BLaER1 treated with 17β-estradiol and CSF1 and Interleukin-3, amounts not matched to agents 10 nM and 100 nM (cell line): ENCODE measurements at regions not wholly inside any gene's neighbourhood (a gene's known extent, or its start where the extent isn't known, plus 50 kb on each side); places are given as distances from the start of the nearest gene placed in this dataset.
A peak's percentile ranks its signal among the peaks of the same experiment; 100 is the strongest.

Source experiments
- H3K27ac ChIP-seq, 11 experiments: shearing (Covaris generic); formaldehyde crosslinking; 2 replicates each; pipeline ENCODE4 v1.8.1; 2022
- H3K27me3 ChIP-seq, 11 experiments: shearing (Covaris generic); formaldehyde crosslinking; 2 replicates each; pipeline ENCODE4 v1.8.1; 2022
- H3K36me3 ChIP-seq, 11 experiments: shearing (Covaris generic); formaldehyde crosslinking; 2 replicates each; pipeline ENCODE4 v1.8.1; 2022
- H3K4me1 ChIP-seq, 10 experiments: shearing (Covaris generic); formaldehyde crosslinking; 2 replicates each; pipeline ENCODE4 v1.8.1; 2022
- H3K4me2 ChIP-seq, 11 experiments: shearing (Covaris generic); formaldehyde crosslinking; 2 replicates each; pipeline ENCODE4 v1.8.1; 2022
- H3K4me3 ChIP-seq, 10 experiments: shearing (Covaris generic); formaldehyde crosslinking; 2 replicates each; pipeline ENCODE4 v1.8.1; 2022
- H3K9ac ChIP-seq, 11 experiments: shearing (Covaris generic); formaldehyde crosslinking; 2 replicates each; pipeline ENCODE4 v1.8.1; 2022
- H3K9me3 ChIP-seq, 11 experiments: shearing (Covaris generic); formaldehyde crosslinking; replicated peaks in 1 of 11; 2 replicates each; pipeline ENCODE4 v1.8.1; 2022
- H4K20me1 ChIP-seq, 11 experiments: shearing (Covaris generic); formaldehyde crosslinking; 2 replicates each; pipeline ENCODE4 v1.8.1; 2022
- Cebpa-rat ChIP-seq, 11 experiments: shearing (Covaris generic); IDR thresholded peaks; 2 replicates each; pipeline ENCODE4 v1.8.1; 2022

DNA sequence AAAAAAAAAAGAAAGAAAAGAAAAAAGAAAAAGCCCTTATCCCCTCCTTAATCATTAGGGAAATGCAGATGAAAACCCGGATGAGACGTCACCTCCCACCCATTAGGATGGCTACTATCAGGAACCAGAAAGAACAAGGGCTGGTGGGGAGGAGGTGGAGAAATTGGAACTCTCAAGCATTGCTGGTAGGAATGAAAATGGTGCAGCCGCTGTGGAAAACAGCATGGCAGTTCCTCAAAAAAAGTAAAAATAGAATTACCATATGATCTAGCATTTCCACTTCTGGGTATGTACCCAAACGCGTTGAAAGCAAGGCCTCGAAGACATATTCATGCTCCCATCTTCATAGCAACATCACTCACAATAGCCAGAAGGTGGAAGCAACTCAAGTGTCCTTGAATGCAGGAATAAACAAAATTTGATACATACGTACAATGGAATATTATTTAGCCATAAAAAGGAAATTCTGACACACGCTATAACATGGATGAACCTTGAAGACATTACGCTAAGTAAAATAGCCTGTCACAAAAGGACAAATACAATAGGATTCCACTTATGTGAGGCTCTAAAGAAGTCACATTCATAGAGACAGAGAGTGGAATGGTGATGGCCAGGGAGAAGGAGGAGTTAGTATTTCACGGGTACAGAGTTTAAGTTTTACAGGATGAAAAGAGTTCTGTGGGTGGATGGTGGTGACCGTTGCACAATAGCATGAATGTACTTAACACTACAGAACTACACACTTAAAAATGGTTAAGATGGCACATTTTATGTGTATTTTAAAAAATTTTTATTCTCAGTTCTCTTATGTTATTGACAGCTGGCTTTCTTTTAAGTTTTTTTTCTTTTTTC, 166.8 kb upstream of the IER5L start:
- peak in 1 of 11 experiments; percentile 11; a peak in 1 of 22 replicates for TF ChIP-seq Cebpa-rat (IDR thresholded peaks at IDR 0.05)
- H3K27me3 ChIP-seq = no peaks in the 10 kb centered on the region
- peaks cover 24 to 100% (median 75%) of the 10 kb centered on the region in 10 experiments for H3K4me1 ChIP-seq

DNA sequence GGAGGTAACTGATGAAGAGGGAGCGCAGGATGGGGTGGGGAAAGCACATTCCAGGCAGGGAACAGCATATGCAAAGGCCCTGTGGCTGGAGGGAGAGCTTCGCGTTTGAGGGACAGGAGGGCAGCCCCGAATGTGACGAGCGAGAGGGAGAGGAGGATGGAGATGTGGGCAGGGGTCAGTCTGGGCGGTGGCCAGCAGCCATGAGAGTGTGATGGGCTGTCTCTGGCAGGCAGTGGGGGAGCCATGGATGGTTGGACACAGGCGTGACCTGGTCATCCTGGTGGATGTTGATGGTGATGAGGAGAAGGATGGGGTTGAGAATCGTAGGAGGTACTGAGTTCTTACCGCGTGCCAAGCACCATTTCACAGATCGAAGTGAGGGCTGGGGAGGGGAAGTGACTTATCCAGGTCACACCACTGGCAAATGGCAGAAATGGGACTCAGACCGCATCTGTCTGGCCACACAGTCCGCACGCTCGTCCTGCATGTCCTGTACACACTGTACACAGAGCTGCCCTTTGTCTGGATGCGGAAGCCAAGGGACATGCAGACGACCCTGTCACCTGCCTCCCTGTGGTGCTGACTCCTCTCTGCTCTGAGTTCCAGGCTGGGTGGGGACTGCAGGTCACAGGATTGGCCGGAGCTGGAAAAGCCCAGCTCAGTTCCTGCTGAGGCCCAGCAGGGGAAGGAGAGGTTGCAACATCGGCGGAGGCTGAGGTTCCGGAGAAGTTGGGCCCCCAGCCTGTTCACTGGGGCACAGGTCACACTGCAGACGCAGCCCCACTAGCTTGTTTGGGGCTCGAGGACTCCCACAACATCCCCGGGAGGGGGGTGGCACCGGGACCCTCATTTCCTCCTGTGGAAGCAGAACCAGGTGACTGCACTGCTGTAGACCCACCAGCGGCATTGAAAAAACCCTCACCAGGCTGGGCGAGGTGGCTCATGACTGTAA, 165.6 kb upstream of the IER5L start:
- no peaks in the 10 kb centered on the region for H3K27me3 ChIP-seq
- peak overlapping the region in 5 of 11 experiments; percentile 20 to 87 (median 67); a peak in 7 of 22 replicates for H3K27ac ChIP-seq
- H3K4me3 ChIP-seq = 0 out of 20 replicates have a peak overlapping the region, but pooled peaks of 1 of the 10 experiments have one; percentile 0
- peaks cover 0 to 4% (median 0%) of the 10 kb centered on the region in 11 experiments; a peak in 2 of 22 replicates for H3K36me3 ChIP-seq
- H3K9me3 ChIP-seq = no peaks in the 10 kb centered on the region
- peak overlapping the region in 4 of 11 experiments; percentile 10 to 80 (median 49); a peak in 5 of 22 replicates for H3K9ac ChIP-seq
- peak overlapping the region in 7 of 11 experiments; percentile 10 to 98 (median 79); a peak in 12 of 22 replicates for H3K4me2 ChIP-seq
- no peaks in the 10 kb centered on the region for H4K20me1 ChIP-seq
- peak in 2 of 11 experiments; percentile 40 to 56; a peak in 1 of 22 replicates for TF ChIP-seq Cebpa-rat (IDR thresholded peaks at IDR 0.05)
- peaks cover 24 to 100% (median 74%) of the 10 kb centered on the region in 10 experiments for H3K4me1 ChIP-seq

More for the DNA sequence above, 166.8 kb upstream of the IER5L start:
- Histone ChIP-seq H3K9ac (peak overlapping the region in 3 of 11 experiments; percentile 32 to 80 (median 66); a peak in 5 of 22 replicates), H3K9me3 (no peaks in the 10 kb centered on the region), H3K4me2 (peak overlapping the region in 6 of 11 experiments; percentile 44 to 98 (median 86); a peak in 12 of 22 replicates), H3K4me3 (no peak overlapping the region), H3K36me3 (peaks cover 0 to 4% (median 0%) of the 10 kb centered on the region in 11 experiments; a peak in 2 of 22 replicates), H3K27ac (peak overlapping the region in 4 of 11 experiments; percentile 39 to 87 (median 74); a peak in 7 of 22 replicates), H4K20me1 (no peaks in the 10 kb centered on the region)

DNA sequence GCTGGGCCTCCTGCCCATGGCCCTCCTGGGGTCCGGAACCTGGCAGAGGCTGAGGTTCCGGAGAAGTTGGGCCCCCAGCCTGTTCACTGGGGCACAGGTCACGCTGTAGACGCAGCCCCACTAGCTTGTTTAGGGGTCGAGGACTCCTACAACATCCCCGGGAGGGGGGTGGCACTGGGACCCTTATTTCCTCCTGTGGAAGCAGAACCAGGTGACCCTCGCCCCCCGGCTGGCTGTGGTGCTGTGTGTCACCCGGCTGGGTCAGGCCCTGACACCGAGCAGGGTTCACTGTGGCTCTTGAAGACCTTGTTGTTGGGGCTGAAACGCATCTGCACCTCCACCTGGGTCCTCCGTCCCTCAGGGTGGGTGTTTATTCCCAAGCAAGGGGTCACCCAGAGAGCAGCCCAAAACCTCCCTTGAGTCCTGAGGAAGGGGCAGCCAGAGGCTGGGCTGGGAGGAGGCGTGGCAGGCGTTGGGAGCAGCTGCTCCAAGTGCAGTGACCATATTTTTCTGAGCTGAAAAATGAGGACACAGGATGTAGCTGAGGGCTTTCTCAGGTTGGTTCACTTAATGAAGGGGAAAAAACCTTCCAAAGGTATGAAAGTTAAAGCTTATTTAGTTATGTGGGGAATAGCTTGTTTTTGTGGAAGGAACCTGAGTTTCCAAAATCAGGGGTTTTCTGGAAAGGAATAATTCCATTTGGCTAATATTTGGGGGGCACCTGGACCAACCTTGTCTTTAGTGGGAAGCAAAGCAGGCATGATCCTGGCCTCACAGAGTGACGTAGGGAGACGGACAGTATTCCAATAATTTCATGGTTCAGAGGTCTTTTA, 164.7 kb upstream of the IER5L start:
- H3K4me2 ChIP-seq = peak overlapping the region in 4 of 11 experiments; percentile 79 to 98 (median 94); a peak in 9 of 22 replicates
- no peaks in the 10 kb centered on the region for H3K27me3 ChIP-seq
- H3K9me3 ChIP-seq = no peaks in the 10 kb centered on the region
- TF ChIP-seq Cebpa-rat (IDR thresholded peaks at IDR 0.05) = no peak
- peak overlapping the region in 3 of 11 experiments; percentile 67 to 87 (median 82); a peak in 6 of 22 replicates for H3K27ac ChIP-seq
- H3K4me3 ChIP-seq = no peak overlapping the region
- H3K36me3 ChIP-seq = peaks cover 0 to 4% (median 0%) of the 10 kb centered on the region in 11 experiments; a peak in 2 of 22 replicates
- H3K9ac ChIP-seq = peak overlapping the region in 2 of 11 experiments; percentile 33 to 80; a peak in 2 of 22 replicates
- H4K20me1 ChIP-seq = no peaks in the 10 kb centered on the region
- H3K4me1 ChIP-seq = peaks cover 26 to 100% (median 70%) of the 10 kb centered on the region in 10 experiments

DNA sequence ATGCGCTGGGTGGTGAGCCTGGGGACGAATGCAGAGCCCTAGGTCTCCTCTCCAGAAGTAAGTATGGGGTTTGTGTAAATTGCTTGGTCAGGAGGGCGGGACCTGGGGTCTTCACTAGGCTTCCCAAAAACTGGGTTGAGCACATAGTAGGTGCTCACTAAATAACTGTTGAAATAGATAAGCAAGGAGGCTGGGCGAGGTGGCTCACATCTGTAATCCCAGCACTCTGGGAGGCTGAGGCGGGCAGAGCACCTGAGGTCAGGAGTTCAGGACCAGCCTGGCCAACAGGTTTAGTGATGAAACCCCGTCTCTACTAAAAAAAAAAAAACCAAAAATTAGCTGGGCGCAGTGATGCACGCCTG, 163.9 kb upstream of the IER5L start:
- H3K27ac ChIP-seq = peak overlapping the region in 1 of 11 experiments; percentile 59; a peak in 1 of 22 replicates

DNA sequence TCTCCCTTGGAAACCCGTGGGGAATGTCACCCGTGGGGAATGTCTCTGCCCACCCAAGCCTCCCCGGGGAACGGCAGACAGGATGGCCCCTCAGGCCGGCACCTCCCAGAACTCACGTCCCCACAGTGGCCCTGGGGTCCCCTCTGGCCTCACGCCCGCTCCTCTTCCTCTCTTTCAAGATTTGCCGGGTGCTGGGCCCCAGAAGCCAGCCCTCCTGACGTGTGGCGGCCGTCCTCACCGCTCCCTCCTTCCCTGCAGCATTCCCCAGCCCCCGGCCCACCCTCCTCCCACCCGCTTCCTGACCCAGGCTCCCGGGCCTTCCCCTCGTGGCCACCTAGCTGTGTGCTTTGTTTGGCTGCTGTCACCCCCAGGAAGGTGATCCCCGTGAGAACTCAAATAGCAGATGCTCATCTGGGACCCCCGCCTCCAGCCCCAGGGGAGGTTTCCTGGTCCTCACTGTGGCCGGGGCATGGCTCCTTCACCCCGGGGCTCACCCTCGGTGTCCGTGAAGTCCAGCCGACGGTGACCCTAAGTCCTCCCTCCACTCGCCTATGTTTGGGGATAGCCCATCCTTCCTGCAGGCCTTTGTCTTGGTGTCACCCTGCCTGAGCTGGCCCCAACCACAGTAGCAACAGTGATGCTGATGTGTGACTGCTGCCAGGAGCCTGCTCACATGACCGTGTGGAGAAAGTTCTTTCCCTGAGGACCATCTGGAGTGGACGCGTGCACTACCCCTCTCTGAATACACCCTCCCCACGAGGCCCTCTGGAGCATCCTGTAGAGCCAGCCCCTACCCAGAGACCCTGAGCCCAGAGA, 163.3 kb upstream of the IER5L start:
- TF ChIP-seq Cebpa-rat (IDR thresholded peaks at IDR 0.05) = no peak
- Histone ChIP-seq H3K27me3 (no peaks in the 10 kb centered on the region), H3K9ac (peak overlapping the region in 5 of 11 experiments; percentile 11 to 71 (median 15); a peak in 5 of 22 replicates), H3K9me3 (no peaks in the 10 kb centered on the region), H4K20me1 (no peaks in the 10 kb centered on the region), H3K4me3 (no peak overlapping the region), H3K4me2 (peak overlapping the region; percentile 5 to 98 (median 45); a peak in 18 of 22 replicates), H3K27ac (peak overlapping the region in 5 of 11 experiments; percentile 19 to 59 (median 45); a peak in 6 of 22 replicates), H3K4me1 (peaks cover 31 to 99% (median 70%) of the 10 kb centered on the region in 10 experiments), H3K36me3 (peaks cover 0 to 4% (median 0%) of the 10 kb centered on the region in 11 experiments; a peak in 2 of 22 replicates)

More for the DNA sequence above, 163.9 kb upstream of the IER5L start:
- Histone ChIP-seq H3K4me3 (no peak overlapping the region), H3K4me2 (peak overlapping the region in 5 of 11 experiments; percentile 5 to 98 (median 95); a peak in 6 of 22 replicates), H4K20me1 (no peaks in the 10 kb centered on the region), H3K9ac (0 out of 22 replicates have a peak overlapping the region, but pooled peaks of 1 of the 11 experiments have one; percentile 41), H3K27me3 (no peaks in the 10 kb centered on the region), H3K4me1 (peaks cover 30 to 100% (median 70%) of the 10 kb centered on the region in 10 experiments), H3K36me3 (peaks cover 0 to 4% (median 0%) of the 10 kb centered on the region in 11 experiments; a peak in 2 of 22 replicates), H3K9me3 (no peaks in the 10 kb centered on the region)
- no peak for TF ChIP-seq Cebpa-rat (IDR thresholded peaks at IDR 0.05)

DNA sequence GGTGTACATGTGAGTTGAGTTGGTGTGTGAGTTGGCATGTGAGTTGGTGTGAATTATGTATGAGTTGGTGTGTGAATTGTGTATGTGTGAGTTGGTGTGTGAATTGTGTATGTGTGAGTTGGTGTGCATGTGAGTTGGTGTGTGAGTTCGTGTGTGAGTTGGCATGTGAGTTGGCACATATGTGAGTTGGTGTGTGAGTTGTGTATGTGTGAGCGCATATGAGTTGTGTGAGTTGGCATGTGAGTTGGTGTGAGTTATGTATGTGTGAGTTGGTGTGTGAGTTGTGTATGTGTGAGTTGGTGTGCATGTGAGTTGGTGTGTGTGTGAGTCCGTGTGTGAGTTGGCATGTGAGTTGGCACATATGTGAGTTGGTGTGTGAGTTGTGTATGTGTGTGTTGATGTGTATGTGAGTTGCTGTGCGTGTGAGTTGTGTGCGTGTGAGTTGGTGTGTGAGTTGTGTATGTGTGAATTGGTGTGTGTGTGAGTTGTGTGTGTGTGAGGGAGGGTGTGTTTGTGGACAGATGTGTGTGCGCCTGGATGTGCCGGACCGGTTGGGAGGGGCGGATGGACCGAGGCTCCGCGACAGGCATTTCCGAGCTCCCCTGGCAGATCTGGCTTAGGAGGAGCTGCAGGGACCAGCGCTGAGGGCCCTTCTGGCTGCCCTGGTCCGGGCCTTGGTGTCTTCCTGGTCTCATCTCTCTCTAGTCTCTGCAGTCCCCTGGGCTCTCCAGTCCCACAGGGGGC, 162.5 kb upstream of the IER5L start:
- peak overlapping the region in 5 of 11 experiments; percentile 11 to 71 (median 15); a peak in 5 of 22 replicates for H3K9ac ChIP-seq
- no peak overlapping the region for H3K4me3 ChIP-seq
- peaks cover 33 to 99% (median 71%) of the 10 kb centered on the region in 10 experiments for H3K4me1 ChIP-seq
- H4K20me1 ChIP-seq = no peaks in the 10 kb centered on the region
- peak overlapping the region in 10 of 11 experiments; percentile 5 to 98 (median 50); a peak in 17 of 22 replicates for H3K4me2 ChIP-seq
- H3K36me3 ChIP-seq = peaks cover 0 to 4% (median 0%) of the 10 kb centered on the region in 11 experiments; a peak in 2 of 22 replicates
- no peak for TF ChIP-seq Cebpa-rat (IDR thresholded peaks at IDR 0.05)
- no peaks in the 10 kb centered on the region for H3K27me3 ChIP-seq
- peak overlapping the region in 5 of 11 experiments; percentile 19 to 65 (median 45); a peak in 6 of 22 replicates for H3K27ac ChIP-seq
- H3K9me3 ChIP-seq = no peaks in the 10 kb centered on the region
